GM12874 (cell line): ENCODE measurements at regions not wholly inside any gene's neighbourhood (a gene's known extent, or its start where the extent isn't known, plus 50 kb on each side); places are given as distances from the start of the nearest gene placed in this dataset.

Experiments used
- TF ChIP-seq, protein P1 (sequence below): IDR thresholded peaks from 2 replicates; pipeline ENCODE4 v1.5.1; 2011; ENCODE audit warnings: low read depth, mild to moderate bottlenecking, control low read depth, low read length, moderate library complexity; ENCODE audit not compliant: insufficient read depth

DNA sequence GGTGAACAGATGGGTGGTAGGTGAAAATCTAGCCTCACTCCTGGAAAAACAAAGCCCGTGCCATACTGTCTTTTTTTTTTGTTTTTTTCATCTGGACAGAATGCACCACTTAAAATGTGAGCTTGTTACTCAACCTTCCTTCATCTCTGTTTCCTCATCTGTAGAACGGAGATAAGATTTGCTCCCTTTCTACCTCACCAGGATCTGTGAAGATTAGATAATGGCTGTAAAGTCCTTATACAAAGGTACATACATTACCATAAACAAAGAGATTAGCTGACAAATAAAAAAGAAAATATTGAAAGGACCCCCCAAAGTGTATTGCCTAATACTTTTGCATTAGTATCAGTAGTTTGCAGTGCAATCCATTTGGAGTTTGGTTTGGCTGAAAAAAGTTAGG, 75.4 kb upstream of the ZEB2 start:
- TF ChIP-seq, protein P1, sequence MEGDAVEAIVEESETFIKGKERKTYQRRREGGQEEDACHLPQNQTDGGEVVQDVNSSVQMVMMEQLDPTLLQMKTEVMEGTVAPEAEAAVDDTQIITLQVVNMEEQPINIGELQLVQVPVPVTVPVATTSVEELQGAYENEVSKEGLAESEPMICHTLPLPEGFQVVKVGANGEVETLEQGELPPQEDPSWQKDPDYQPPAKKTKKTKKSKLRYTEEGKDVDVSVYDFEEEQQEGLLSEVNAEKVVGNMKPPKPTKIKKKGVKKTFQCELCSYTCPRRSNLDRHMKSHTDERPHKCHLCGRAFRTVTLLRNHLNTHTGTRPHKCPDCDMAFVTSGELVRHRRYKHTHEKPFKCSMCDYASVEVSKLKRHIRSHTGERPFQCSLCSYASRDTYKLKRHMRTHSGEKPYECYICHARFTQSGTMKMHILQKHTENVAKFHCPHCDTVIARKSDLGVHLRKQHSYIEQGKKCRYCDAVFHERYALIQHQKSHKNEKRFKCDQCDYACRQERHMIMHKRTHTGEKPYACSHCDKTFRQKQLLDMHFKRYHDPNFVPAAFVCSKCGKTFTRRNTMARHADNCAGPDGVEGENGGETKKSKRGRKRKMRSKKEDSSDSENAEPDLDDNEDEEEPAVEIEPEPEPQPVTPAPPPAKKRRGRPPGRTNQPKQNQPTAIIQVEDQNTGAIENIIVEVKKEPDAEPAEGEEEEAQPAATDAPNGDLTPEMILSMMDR: no peak

DNA sequence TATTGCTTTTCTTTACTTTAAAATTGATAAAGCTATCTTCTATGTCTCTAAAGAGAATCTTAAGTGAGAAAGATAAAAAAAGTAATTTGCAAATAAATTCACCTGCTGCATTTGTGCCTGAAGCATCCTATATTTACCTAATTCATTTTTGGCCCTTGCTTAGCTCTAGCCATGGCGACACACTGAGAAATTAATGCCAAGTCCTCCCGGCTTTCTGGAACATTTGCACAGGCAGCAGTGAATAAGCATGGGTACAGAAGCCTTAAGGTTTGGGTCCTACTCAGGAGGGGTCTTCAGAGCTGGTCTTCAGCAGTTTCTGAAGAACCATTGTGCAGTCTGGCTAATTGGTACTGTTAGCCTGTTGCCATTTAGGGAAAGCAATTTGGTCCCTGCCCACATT, 73.9 kb upstream of the ZEB2 start:
- TF ChIP-seq, protein P1: no peak

DNA sequence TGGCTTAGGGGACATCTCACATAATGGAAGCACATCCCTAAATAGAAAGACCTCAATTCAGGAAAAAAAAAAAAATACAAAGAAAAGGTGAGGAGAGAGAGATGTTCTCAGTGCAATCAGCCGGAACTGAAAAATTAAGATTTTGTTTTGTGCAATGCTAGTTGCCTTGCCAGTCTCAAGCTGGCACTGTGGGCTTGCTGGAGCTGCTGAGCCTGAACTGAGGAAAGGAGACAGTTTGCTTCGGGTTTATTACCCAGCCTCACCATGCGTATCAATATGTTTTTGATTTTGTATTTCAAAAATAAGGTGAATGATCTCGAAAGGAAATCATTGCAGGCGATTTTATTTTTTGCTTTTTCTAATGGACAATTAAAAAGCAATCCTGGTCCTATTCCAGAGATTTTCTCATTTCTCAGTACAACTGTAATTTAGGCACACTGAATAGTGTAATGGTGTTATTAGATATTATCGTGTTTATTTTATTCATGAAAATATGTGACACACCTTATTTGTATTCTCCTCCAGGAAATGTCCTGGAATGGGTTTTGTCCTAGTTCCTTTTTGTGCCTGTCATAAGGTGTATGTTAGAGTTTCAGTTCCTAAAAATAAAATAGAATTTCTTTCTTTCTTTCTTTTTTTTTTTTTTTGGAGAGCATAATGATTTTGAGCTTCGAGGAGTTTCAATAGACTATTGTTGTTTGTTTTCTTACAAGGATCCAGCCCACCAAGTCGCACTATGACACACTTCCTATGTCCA, 72.8 kb upstream of the ZEB2 start:
- TF ChIP-seq, protein P1: no peak

DNA sequence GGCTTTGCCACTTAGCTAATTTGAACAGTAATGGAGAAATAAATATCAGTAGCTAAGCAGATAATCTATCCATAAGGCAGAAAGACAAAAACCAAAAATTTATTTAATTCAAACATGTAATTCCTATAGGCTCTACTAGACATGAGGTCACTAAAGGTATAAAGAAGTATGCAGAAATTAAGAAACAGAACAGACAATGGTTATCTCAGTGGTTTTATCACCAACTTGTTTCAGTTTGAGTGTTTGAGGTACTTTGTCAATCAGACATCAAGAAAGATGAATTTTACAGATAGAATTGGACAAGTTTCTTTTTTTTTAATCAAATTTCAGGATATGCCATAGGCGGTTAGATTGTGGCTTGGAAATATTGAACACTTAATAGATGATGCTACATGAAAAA, 67.4 kb upstream of the ZEB2 start:
- TF ChIP-seq, protein P1: no peak

DNA sequence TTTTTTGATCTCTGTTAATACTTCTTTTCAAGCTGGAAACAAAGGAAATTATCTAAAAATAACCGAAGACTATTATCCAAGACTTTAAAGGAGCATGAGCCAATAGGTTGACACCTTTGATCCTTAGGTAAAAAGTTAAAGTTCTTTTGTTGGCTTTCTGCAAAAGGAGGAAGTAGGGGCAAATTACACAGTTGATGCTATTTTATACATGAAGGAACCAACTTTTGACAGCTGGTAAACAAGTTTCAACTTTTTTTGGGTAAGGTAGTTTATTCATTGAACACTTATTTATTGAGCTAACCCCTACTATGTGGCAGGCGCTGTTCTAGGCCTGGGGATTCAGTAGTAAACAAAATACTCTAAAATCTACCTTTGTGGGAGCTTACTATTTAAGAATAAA, 66.6 kb upstream of the ZEB2 start:
- TF ChIP-seq, protein P1: no peak

DNA sequence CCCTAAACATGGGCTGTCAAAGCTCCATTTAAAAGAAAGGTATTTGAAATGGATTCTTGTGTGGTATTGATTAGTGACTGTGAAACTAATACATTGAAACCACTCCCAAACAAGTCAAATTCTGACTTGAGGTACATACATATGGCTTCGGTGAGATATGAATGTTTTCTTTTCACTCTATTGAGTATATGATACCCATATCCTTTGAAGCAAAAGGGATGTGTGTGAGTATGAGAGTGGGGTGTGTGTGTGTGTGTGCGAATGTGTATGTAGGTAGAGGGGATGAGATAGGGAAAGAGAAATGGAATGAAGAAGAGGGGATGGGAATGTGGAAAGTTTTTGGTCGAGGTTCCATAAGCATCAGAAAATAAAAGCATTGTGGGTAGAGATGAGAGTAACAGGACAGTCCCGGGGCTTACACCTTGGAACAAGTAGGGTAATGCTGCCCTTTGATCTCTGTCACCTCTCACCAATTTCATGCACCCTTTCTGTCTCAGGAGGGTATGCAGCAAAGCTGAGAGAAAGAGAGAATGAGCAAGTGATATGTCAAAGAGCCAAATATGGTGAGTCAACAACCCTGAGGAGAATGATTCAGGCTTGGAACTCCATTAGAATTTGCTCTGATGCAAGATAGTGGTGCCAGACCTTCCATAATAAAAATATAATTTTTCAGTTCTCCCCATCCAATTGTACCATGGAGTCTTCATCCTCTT, 64.0 kb upstream of the ZEB2 start:
- TF ChIP-seq, protein P1: no peak

DNA sequence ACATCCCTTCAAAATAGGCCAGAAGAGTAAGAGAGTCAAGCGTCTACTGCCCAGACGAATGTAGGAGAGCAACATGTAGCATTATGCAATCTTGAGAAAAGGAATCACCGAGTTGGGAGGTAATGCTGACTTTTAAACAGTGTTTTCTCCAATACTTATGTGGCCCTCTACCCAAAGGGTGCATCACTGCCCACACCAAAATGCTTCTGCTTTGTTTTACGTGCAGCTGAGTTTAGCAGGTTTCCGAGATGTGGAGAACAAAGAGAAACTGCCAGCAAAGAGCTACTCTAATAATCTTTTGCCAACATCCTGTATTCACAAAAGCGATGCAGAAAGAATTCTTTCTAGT, 63.4 kb upstream of the ZEB2 start:
- TF ChIP-seq, protein P1: no peak
